ENCODE measurements at regions not wholly inside any gene's neighbourhood (a gene's known extent, or its start where the extent isn't known, plus 50 kb on each side); places are given as distances from the start of the nearest gene placed in this dataset.

GRCh38 chr3:139870000-139870675 is 64.8 kb upstream of the CLSTN2 start:
- no peak overlapping the region for H3K4me3 Mint-ChIP-seq
- no peaks in the 10 kb centered on the region for H3K36me3 Mint-ChIP-seq
- peaks cover 0 to 2% (median 0%) of the 10 kb centered on the region in 3 donors for H3K9me3 Mint-ChIP-seq
- H3K4me1 Mint-ChIP-seq: no peaks in the 10 kb centered on the region
- no peaks in the 10 kb centered on the region for H3K27me3 Mint-ChIP-seq
- H3K27ac Mint-ChIP-seq: no peak overlapping the region

- no peaks in the 10 kb centered on the region for H3K4me1 Mint-ChIP-seq
- peaks cover 0 to 2% (median under 1%) of the 10 kb centered on the region in 3 donors for H3K9me3 Mint-ChIP-seq
- peaks cover 3% of the 10 kb centered on the region for H3K27me3 Mint-ChIP-seq
- H3K27ac Mint-ChIP-seq: no peak overlapping the region
- H3K36me3 Mint-ChIP-seq: no peaks in the 10 kb centered on the region
- H3K4me3 Mint-ChIP-seq: no peak overlapping the region
These were observed 66.2 kb upstream of the CLSTN2 start for GRCh38 chr3:139868773-139869172.

GRCh38 chr3:139848660-139849059 is 86.3 kb upstream of the CLSTN2 start:
- no peaks in the 10 kb centered on the region for H3K4me1 Mint-ChIP-seq
- no peaks in the 10 kb centered on the region for H3K36me3 Mint-ChIP-seq
- H3K27ac Mint-ChIP-seq: no peak overlapping the region
- H3K9me3 Mint-ChIP-seq: peaks cover 3 to 17% (median 12%) of the 10 kb centered on the region in 3 donors
- H3K27me3 Mint-ChIP-seq: no peaks in the 10 kb centered on the region
- no peak overlapping the region for H3K4me3 Mint-ChIP-seq

- Mint-ChIP-seq H3K4me1 (no peaks in the 10 kb centered on the region), H3K27ac (no peak overlapping the region), H3K36me3 (no peaks in the 10 kb centered on the region), H3K4me3 (no peak overlapping the region), H3K9me3 (peaks cover 7 to 19% (median 9%) of the 10 kb centered on the region in 3 donors), H3K27me3 (no peaks in the 10 kb centered on the region)
These were observed 88.3 kb upstream of the CLSTN2 start for GRCh38 chr3:139846729-139847128.

GRCh38 chr3:139839659-139840058 is 95.3 kb upstream of the CLSTN2 start:
- Mint-ChIP-seq H3K4me3 (no peak overlapping the region), H3K9me3 (peaks cover 4 to 9% (median 5%) of the 10 kb centered on the region in 3 donors), H3K27ac (no peak overlapping the region), H3K27me3 (no peaks in the 10 kb centered on the region), H3K36me3 (no peaks in the 10 kb centered on the region), H3K4me1 (no peaks in the 10 kb centered on the region)

GRCh38 chr3:139839014-139839413 is 96.0 kb upstream of the CLSTN2 start:
- Mint-ChIP-seq H3K4me1 (no peaks in the 10 kb centered on the region), H3K36me3 (no peaks in the 10 kb centered on the region), H3K4me3 (no peak overlapping the region), H3K9me3 (peaks cover 4 to 9% (median 5%) of the 10 kb centered on the region in 3 donors), H3K27ac (no peak overlapping the region), H3K27me3 (no peaks in the 10 kb centered on the region)

GRCh38 chr3:139838269-139838957 is 96.6 kb upstream of the CLSTN2 start:
- Mint-ChIP-seq H3K27ac (no peak overlapping the region), H3K27me3 (no peaks in the 10 kb centered on the region), H3K4me1 (no peaks in the 10 kb centered on the region), H3K36me3 (no peaks in the 10 kb centered on the region), H3K4me3 (no peak overlapping the region), H3K9me3 (peaks cover 2 to 6% (median 3%) of the 10 kb centered on the region in 3 donors)

GRCh38 chr3:139836698-139837464 is 98.1 kb upstream of the CLSTN2 start:
- H3K9me3 Mint-ChIP-seq: peaks cover 0 to under 1% (median 0%) of the 10 kb centered on the region in 3 donors
- no peak overlapping the region for H3K27ac Mint-ChIP-seq
- H3K4me1 Mint-ChIP-seq: no peaks in the 10 kb centered on the region
- H3K27me3 Mint-ChIP-seq: no peaks in the 10 kb centered on the region
- no peaks in the 10 kb centered on the region for H3K36me3 Mint-ChIP-seq
- H3K4me3 Mint-ChIP-seq: no peak overlapping the region

- Mint-ChIP-seq H3K36me3 (no peaks in the 10 kb centered on the region), H3K27me3 (no peaks in the 10 kb centered on the region), H3K9me3 (no peaks in the 10 kb centered on the region), H3K27ac (no peak overlapping the region), H3K4me3 (no peak overlapping the region), H3K4me1 (no peaks in the 10 kb centered on the region)
These were observed 98.9 kb upstream of the CLSTN2 start for GRCh38 chr3:139835830-139836683.

- no peaks in the 10 kb centered on the region for H3K36me3 Mint-ChIP-seq
These were observed 102.0 kb upstream of the CLSTN2 start for GRCh38 chr3:139832998-139833397.

GRCh38 chr3:139830817-139831216 is 104.2 kb upstream of the CLSTN2 start:
- H3K9me3 Mint-ChIP-seq: peaks cover 0 to 2% (median 0%) of the 10 kb centered on the region in 3 donors
- no peak overlapping the region for H3K27ac Mint-ChIP-seq
- no peaks in the 10 kb centered on the region for H3K36me3 Mint-ChIP-seq
- H3K4me3 Mint-ChIP-seq: no peak overlapping the region
- H3K4me1 Mint-ChIP-seq: no peaks in the 10 kb centered on the region
- H3K27me3 Mint-ChIP-seq: no peaks in the 10 kb centered on the region

More at GRCh38 chr3:139832998-139833397, 102.0 kb upstream of the CLSTN2 start:
- Mint-ChIP-seq H3K4me3 (no peak overlapping the region), H3K9me3 (peaks cover 0 to 2% (median 0%) of the 10 kb centered on the region in 3 donors), H3K27me3 (no peaks in the 10 kb centered on the region), H3K4me1 (no peaks in the 10 kb centered on the region), H3K27ac (no peak overlapping the region)

- H3K9me3 Mint-ChIP-seq: peaks cover 0 to 4% (median 0%) of the 10 kb centered on the region in 3 donors
- H3K27ac Mint-ChIP-seq: no peak overlapping the region
- no peak overlapping the region for H3K4me3 Mint-ChIP-seq
- no peaks in the 10 kb centered on the region for H3K36me3 Mint-ChIP-seq
- H3K4me1 Mint-ChIP-seq: no peaks in the 10 kb centered on the region
- H3K27me3 Mint-ChIP-seq: no peaks in the 10 kb centered on the region
These were observed 107.2 kb upstream of the CLSTN2 start for GRCh38 chr3:139827833-139828232.

GRCh38 chr3:139824864-139825263 is 110.1 kb upstream of the CLSTN2 start:
- Mint-ChIP-seq H3K36me3 (no peaks in the 10 kb centered on the region), H3K4me1 (no peaks in the 10 kb centered on the region), H3K9me3 (peaks cover 0 to 3% (median 0%) of the 10 kb centered on the region in 3 donors), H3K27ac (no peak overlapping the region), H3K27me3 (no peaks in the 10 kb centered on the region), H3K4me3 (no peak overlapping the region)

GRCh38 chr3:139814646-139815045 is 120.3 kb upstream of the CLSTN2 start:
- H3K4me3 Mint-ChIP-seq: no peak overlapping the region
- H3K36me3 Mint-ChIP-seq: no peaks in the 10 kb centered on the region
- no peak overlapping the region for H3K27ac Mint-ChIP-seq
- no peaks in the 10 kb centered on the region for H3K4me1 Mint-ChIP-seq
- H3K9me3 Mint-ChIP-seq: peaks cover 0 to 3% (median 3%) of the 10 kb centered on the region in 3 donors
- peaks cover 5% of the 10 kb centered on the region for H3K27me3 Mint-ChIP-seq

All from IgD-negative memory B cell (primary cell).